Vagina (tissue), 2 donors: ENCODE measurements at regions not wholly inside any gene's neighbourhood (a gene's known extent, or its start where the extent isn't known, plus 50 kb on each side); places are given as distances from the start of the nearest gene placed in this dataset.

Experiments used
- POLR2A ChIP-seq, 2 donors: fragments of 450-650 bp; IDR thresholded peaks; one replicate each; pipeline ENCODE4 v1.6.1; 2017; ENCODE audit warnings: antibody characterized with exemption in 2 of 2, mild to moderate bottlenecking in 2 of 2, moderate library complexity in 2 of 2
- POLR2AphosphoS5 ChIP-seq, 2 donors: sonication (generic); formaldehyde crosslinking; IDR thresholded peaks; one replicate each; pipeline ENCODE4 v1.9.0; 2017; ENCODE audit warnings: antibody characterized with exemption in 2 of 2, mild to moderate bottlenecking in 2 of 2, low read depth in 1 of 2; ENCODE audit not compliant: insufficient read depth in 1 of 2
- TF ChIP-seq, protein P1 (sequence below), 3 experiments: fragments of 450-650 bp in 2 of 3; fragments of 200-600 bp in 1 of 3; sonication (generic) in 1 of 3; IDR thresholded peaks; one replicate each; pipeline ENCODE4 v1.5.1; 2017 to 2019; ENCODE audit warnings: antibody characterized with exemption in 3 of 3, mild to moderate bottlenecking in 2 of 3, moderate library complexity in 2 of 3

DNA sequence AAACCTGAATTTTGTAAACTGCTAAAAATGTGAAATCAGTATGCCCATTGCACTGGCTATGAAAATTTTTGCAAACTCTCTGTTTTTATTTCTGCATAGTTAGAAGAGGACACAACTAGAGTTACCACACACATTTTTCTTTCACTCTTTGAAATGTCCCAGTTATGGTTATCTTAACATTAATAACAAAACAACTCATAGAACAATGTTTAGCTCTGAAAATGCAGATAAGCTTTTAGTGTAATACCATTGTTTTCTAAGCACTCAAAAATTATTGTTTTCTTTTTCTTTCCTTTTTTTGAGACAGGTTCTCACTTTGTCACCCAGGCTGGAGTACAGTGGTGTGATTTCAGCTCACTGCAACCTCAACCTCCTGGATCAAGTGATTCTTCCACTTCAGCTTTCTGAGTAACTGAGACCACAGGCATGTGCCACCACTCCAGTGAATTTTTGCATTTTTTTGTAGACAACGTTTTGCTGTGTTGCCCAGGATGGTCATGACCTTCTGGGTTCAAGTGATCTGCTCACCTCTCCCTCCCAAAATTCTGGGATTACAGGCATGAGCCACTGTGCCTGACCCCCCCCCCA lies 1204.5 kb upstream of the ZEB2 start:
- TF ChIP-seq, protein P1, sequence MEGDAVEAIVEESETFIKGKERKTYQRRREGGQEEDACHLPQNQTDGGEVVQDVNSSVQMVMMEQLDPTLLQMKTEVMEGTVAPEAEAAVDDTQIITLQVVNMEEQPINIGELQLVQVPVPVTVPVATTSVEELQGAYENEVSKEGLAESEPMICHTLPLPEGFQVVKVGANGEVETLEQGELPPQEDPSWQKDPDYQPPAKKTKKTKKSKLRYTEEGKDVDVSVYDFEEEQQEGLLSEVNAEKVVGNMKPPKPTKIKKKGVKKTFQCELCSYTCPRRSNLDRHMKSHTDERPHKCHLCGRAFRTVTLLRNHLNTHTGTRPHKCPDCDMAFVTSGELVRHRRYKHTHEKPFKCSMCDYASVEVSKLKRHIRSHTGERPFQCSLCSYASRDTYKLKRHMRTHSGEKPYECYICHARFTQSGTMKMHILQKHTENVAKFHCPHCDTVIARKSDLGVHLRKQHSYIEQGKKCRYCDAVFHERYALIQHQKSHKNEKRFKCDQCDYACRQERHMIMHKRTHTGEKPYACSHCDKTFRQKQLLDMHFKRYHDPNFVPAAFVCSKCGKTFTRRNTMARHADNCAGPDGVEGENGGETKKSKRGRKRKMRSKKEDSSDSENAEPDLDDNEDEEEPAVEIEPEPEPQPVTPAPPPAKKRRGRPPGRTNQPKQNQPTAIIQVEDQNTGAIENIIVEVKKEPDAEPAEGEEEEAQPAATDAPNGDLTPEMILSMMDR (IDR thresholded peaks at IDR 0.05): no peak
- TF ChIP-seq POLR2AphosphoS5 (IDR thresholded peaks at IDR 0.05; ENCODE audit: insufficient read depth in 1 of 2, low read depth in 1 of 2): no peak
- TF ChIP-seq POLR2A (IDR thresholded peaks at IDR 0.05): no peak
